ENCODE measurements at regions not wholly inside any gene's neighbourhood (a gene's known extent, or its start where the extent isn't known, plus 50 kb on each side); places are given as distances from the start of the nearest gene placed in this dataset.

- H3K9me3 Mint-ChIP-seq = no peaks in the 10 kb centered on the region
- H3K27ac Mint-ChIP-seq = no peak overlapping the region
- H3K4me3 Mint-ChIP-seq = no peak overlapping the region
- intact Hi-C loops (cut with micrococcal nuclease) = no loop called here
- H3K4me1 Mint-ChIP-seq (ENCODE audit: low read depth) = no peaks in the 10 kb centered on the region
- peaks cover 14% of the 10 kb centered on the region for H3K27me3 Mint-ChIP-seq (ENCODE audit: insufficient read depth)
- H3K36me3 Mint-ChIP-seq (ENCODE audit: low read depth) = no peaks in the 10 kb centered on the region
- no peak for DNase-seq (ENCODE audit: low spot score)
Observed at GRCh38 chr13:26927511-26927910, 166.9 kb upstream of the GPR12 start.

- H3K36me3 Mint-ChIP-seq (ENCODE audit: low read depth) = no peaks in the 10 kb centered on the region
- intact Hi-C loops (cut with micrococcal nuclease) = no loop called here
- no peak for DNase-seq (ENCODE audit: low spot score)
- no peak overlapping the region for H3K27ac Mint-ChIP-seq
- H3K4me3 Mint-ChIP-seq = no peak overlapping the region
- no peaks in the 10 kb centered on the region for H3K9me3 Mint-ChIP-seq
- H3K27me3 Mint-ChIP-seq (ENCODE audit: insufficient read depth) = peaks cover 14% of the 10 kb centered on the region
- no peaks in the 10 kb centered on the region for H3K4me1 Mint-ChIP-seq (ENCODE audit: low read depth)
Observed at GRCh38 chr13:26926371-26926770, 165.8 kb upstream of the GPR12 start.

- DNase-seq (ENCODE audit: low spot score) = no peak
- no peaks in the 10 kb centered on the region for H3K36me3 Mint-ChIP-seq (ENCODE audit: low read depth)
- H3K27ac Mint-ChIP-seq = no peak overlapping the region
- intact Hi-C loops (cut with micrococcal nuclease) = no loop called here
- H3K4me1 Mint-ChIP-seq (ENCODE audit: low read depth) = no peaks in the 10 kb centered on the region
- peaks cover 14% of the 10 kb centered on the region for H3K27me3 Mint-ChIP-seq (ENCODE audit: insufficient read depth)
- H3K4me3 Mint-ChIP-seq = no peak overlapping the region
- no peaks in the 10 kb centered on the region for H3K9me3 Mint-ChIP-seq
Observed at GRCh38 chr13:26923824-26924605, 163.4 kb upstream of the GPR12 start.

- intact Hi-C loops (cut with micrococcal nuclease) = no loop called here
- H3K27me3 Mint-ChIP-seq (ENCODE audit: insufficient read depth) = peaks cover 6% of the 10 kb centered on the region
- no peaks in the 10 kb centered on the region for H3K4me1 Mint-ChIP-seq (ENCODE audit: low read depth)
- no peaks in the 10 kb centered on the region for H3K9me3 Mint-ChIP-seq
- H3K36me3 Mint-ChIP-seq (ENCODE audit: low read depth) = no peaks in the 10 kb centered on the region
- H3K27ac Mint-ChIP-seq = no peak overlapping the region
- no peak for DNase-seq (ENCODE audit: low spot score)
- no peak overlapping the region for H3K4me3 Mint-ChIP-seq
Observed at GRCh38 chr13:26921918-26922317, 161.3 kb upstream of the GPR12 start.

- peaks cover 9% of the 10 kb centered on the region for H3K27me3 Mint-ChIP-seq (ENCODE audit: insufficient read depth)
- H3K27ac Mint-ChIP-seq = no peak overlapping the region
Observed at GRCh38 chr13:26920614-26921355, 160.2 kb upstream of the GPR12 start.

GRCh38 chr13:26919732-26920131 lies 159.1 kb upstream of the GPR12 start:
- intact Hi-C loops (cut with micrococcal nuclease) = no loop called here
- no peak for DNase-seq (ENCODE audit: low spot score)
- no peaks in the 10 kb centered on the region for H3K36me3 Mint-ChIP-seq (ENCODE audit: low read depth)
- H3K4me3 Mint-ChIP-seq = no peak overlapping the region
- no peak overlapping the region for H3K27ac Mint-ChIP-seq
- H3K27me3 Mint-ChIP-seq (ENCODE audit: insufficient read depth) = peaks cover 5% of the 10 kb centered on the region
- no peaks in the 10 kb centered on the region for H3K9me3 Mint-ChIP-seq
- peaks cover 3% of the 10 kb centered on the region for H3K4me1 Mint-ChIP-seq (ENCODE audit: low read depth)

More at GRCh38 chr13:26920614-26921355, 160.2 kb upstream of the GPR12 start:
- intact Hi-C loops (cut with micrococcal nuclease) = no loop called here
- Mint-ChIP-seq H3K4me3 (no peak overlapping the region), H3K9me3 (no peaks in the 10 kb centered on the region), H3K36me3 (ENCODE audit: low read depth) (no peaks in the 10 kb centered on the region), H3K4me1 (ENCODE audit: low read depth) (no peaks in the 10 kb centered on the region)
- DNase-seq (ENCODE audit: low spot score) = no peak

- H3K27ac Mint-ChIP-seq = no peak overlapping the region
- intact Hi-C loops (cut with micrococcal nuclease) = no loop called here
- H3K9me3 Mint-ChIP-seq = no peaks in the 10 kb centered on the region
Observed at GRCh38 chr13:26919311-26919710, 158.7 kb upstream of the GPR12 start.

GRCh38 chr13:26914624-26915023 lies 154.0 kb upstream of the GPR12 start:
- Mint-ChIP-seq H3K4me1 (ENCODE audit: low read depth) (peaks cover 6% of the 10 kb centered on the region), H3K27me3 (ENCODE audit: insufficient read depth) (peaks cover 3% of the 10 kb centered on the region), H3K27ac (no peak overlapping the region), H3K4me3 (no peak overlapping the region), H3K9me3 (no peaks in the 10 kb centered on the region), H3K36me3 (ENCODE audit: low read depth) (no peaks in the 10 kb centered on the region)
- intact Hi-C loops (cut with micrococcal nuclease) = no loop called here
- DNase-seq (ENCODE audit: low spot score) = no peak

More at GRCh38 chr13:26919311-26919710, 158.7 kb upstream of the GPR12 start:
- H3K27me3 Mint-ChIP-seq (ENCODE audit: insufficient read depth) = peaks cover 3% of the 10 kb centered on the region
- H3K4me3 Mint-ChIP-seq = no peak overlapping the region
- no peaks in the 10 kb centered on the region for H3K36me3 Mint-ChIP-seq (ENCODE audit: low read depth)
- DNase-seq (ENCODE audit: low spot score) = no peak
- H3K4me1 Mint-ChIP-seq (ENCODE audit: low read depth) = peaks cover 6% of the 10 kb centered on the region

GRCh38 chr13:26914148-26914547 lies 153.6 kb upstream of the GPR12 start:
- no peak for DNase-seq (ENCODE audit: low spot score)
- intact Hi-C loops (cut with micrococcal nuclease) = no loop called here
- no peaks in the 10 kb centered on the region for H3K9me3 Mint-ChIP-seq
- H3K4me1 Mint-ChIP-seq (ENCODE audit: low read depth) = peaks cover 6% of the 10 kb centered on the region
- H3K27ac Mint-ChIP-seq = no peak overlapping the region
- no peak overlapping the region for H3K4me3 Mint-ChIP-seq
- H3K36me3 Mint-ChIP-seq (ENCODE audit: low read depth) = no peaks in the 10 kb centered on the region
- peaks cover 3% of the 10 kb centered on the region for H3K27me3 Mint-ChIP-seq (ENCODE audit: insufficient read depth)

GRCh38 chr13:26910754-26911465 lies 150.3 kb upstream of the GPR12 start:
- H3K4me3 Mint-ChIP-seq = no peak overlapping the region
- no peak overlapping the region for H3K27ac Mint-ChIP-seq
- DNase-seq (ENCODE audit: low spot score) = no peak
- no peaks in the 10 kb centered on the region for H3K9me3 Mint-ChIP-seq
- no peaks in the 10 kb centered on the region for H3K27me3 Mint-ChIP-seq (ENCODE audit: insufficient read depth)
- intact Hi-C loops (cut with micrococcal nuclease) = no loop called here
- H3K36me3 Mint-ChIP-seq (ENCODE audit: low read depth) = no peaks in the 10 kb centered on the region
- H3K4me1 Mint-ChIP-seq (ENCODE audit: low read depth) = peaks cover 6% of the 10 kb centered on the region

- Mint-ChIP-seq H3K36me3 (ENCODE audit: low read depth) (no peaks in the 10 kb centered on the region), H3K4me3 (no peak overlapping the region), H3K27ac (no peak overlapping the region), H3K27me3 (ENCODE audit: insufficient read depth) (peaks cover 2% of the 10 kb centered on the region), H3K4me1 (ENCODE audit: low read depth) (peaks cover under 1% of the 10 kb centered on the region), H3K9me3 (no peaks in the 10 kb centered on the region)
- DNase-seq (ENCODE audit: low spot score) = no peak
- intact Hi-C loops (cut with micrococcal nuclease) = no loop called here
Observed at GRCh38 chr13:26909477-26909876, 148.9 kb upstream of the GPR12 start.

- Mint-ChIP-seq H3K4me3 (no peak overlapping the region), H3K27ac (no peak overlapping the region), H3K27me3 (ENCODE audit: insufficient read depth) (peaks cover 2% of the 10 kb centered on the region), H3K9me3 (no peaks in the 10 kb centered on the region), H3K4me1 (ENCODE audit: low read depth) (no peaks in the 10 kb centered on the region), H3K36me3 (ENCODE audit: low read depth) (no peaks in the 10 kb centered on the region)
- intact Hi-C loops (cut with micrococcal nuclease) = no loop called here
- no peak for DNase-seq (ENCODE audit: low spot score)
Observed at GRCh38 chr13:26908126-26908525, 147.5 kb upstream of the GPR12 start.

- intact Hi-C loops (cut with micrococcal nuclease) = no loop called here
Observed at GRCh38 chr13:26899202-26899601, 138.6 kb upstream of the GPR12 start.

More at GRCh38 chr13:26899202-26899601, 138.6 kb upstream of the GPR12 start:
- Mint-ChIP-seq H3K27me3 (ENCODE audit: insufficient read depth) (peaks cover 6% of the 10 kb centered on the region), H3K27ac (no peak overlapping the region), H3K4me1 (ENCODE audit: low read depth) (no peaks in the 10 kb centered on the region), H3K9me3 (no peaks in the 10 kb centered on the region), H3K36me3 (ENCODE audit: low read depth) (no peaks in the 10 kb centered on the region), H3K4me3 (no peak overlapping the region)
- no peak for DNase-seq (ENCODE audit: low spot score)
